ENCODE measurements at regions not wholly inside any gene's neighbourhood (a gene's known extent, or its start where the extent isn't known, plus 50 kb on each side); places are given as distances from the start of the nearest gene placed in this dataset.

DNA sequence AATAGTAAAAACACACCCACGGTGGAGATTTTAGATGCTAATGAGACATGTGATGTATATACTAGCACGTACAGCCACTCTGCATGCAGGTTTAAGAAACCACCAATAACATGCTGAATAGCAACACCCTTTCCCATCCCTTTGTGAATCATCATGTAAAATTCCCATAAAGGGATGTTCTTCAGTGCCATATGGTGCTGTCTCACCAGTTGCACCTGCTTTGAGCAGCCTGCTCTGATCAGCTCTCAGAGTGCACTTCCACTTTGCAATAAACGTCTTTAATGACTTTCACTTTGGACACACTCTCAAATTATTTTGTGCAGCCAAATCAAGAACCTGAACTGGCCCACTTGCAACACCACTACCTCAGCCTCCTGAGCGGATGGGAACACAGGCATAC, 615.0 kb downstream of the ANKRD7 start:
- TF ChIP-seq ARNT (IDR thresholded peaks at IDR 0.05): no peak
- no peak for TF ChIP-seq SP1 (IDR thresholded peaks at IDR 0.05)
- no peak for TF ChIP-seq CTBP1 (IDR thresholded peaks at IDR 0.05; ENCODE audit: borderline replicate concordance)
- TF ChIP-seq ELF4 (IDR thresholded peaks at IDR 0.05): no peak
- no peak for TF ChIP-seq ZNF384 (IDR thresholded peaks at IDR 0.05)
